MCF 10A (cell line): ENCODE measurements at regions not wholly inside any gene's neighbourhood (a gene's known extent, or its start where the extent isn't known, plus 50 kb on each side); places are given as distances from the start of the nearest gene placed in this dataset.
A peak's percentile ranks its signal among the peaks of the same experiment; 100 is the strongest.

ENCODE experiments used
- BruUV-seq: library from RNA; stranded (reverse); fragments of 400-500 nt; replicated peaks from 2 replicates; lab custom pipeline; 2021; lab: Mats Ljungman, UMichigan
- CTCF ChIA-PET: fragments of 300-600 bp; sonication (Branson Sonifier 250); formaldehyde crosslinking; extraction: SDS; loops from one replicate; lab custom pipeline; 2021; ENCODE audit warnings: antibody characterized with exemption, inconsistent platforms; lab: Yijun Ruan, JAX
- POLR2A ChIA-PET: fragments of 300-600, 350-650 bp; sonication (Branson Sonifier 250); formaldehyde crosslinking; extraction: SDS; loops from one replicate; lab custom pipeline; 2020; ENCODE audit warnings: antibody characterized with exemption, inconsistent platforms; lab: Yijun Ruan, JAX
- DNase-seq: peaks from one replicate; pipeline ENCODE4 v3.0.0-alpha.2; 2018; ENCODE audit not compliant: unreplicated experiment
- H3K27ac Mint-ChIP-seq: one replicate; pipeline ENCODE4 v1.8.0; 2022; ENCODE audit warnings: mild to moderate bottlenecking, low read depth, mixed read lengths; ENCODE audit not compliant: unreplicated experiment
- H3K27me3 Mint-ChIP-seq: one replicate; pipeline ENCODE4 v1.8.0; 2022; ENCODE audit warnings: mixed read lengths; ENCODE audit not compliant: insufficient read depth, unreplicated experiment
- H3K36me3 Mint-ChIP-seq: one replicate; pipeline ENCODE4 v1.8.0; 2022; ENCODE audit warnings: mild to moderate bottlenecking, moderate library complexity, mixed read lengths; ENCODE audit not compliant: insufficient read depth, unreplicated experiment
- H3K4me1 Mint-ChIP-seq: one replicate; pipeline ENCODE4 v1.8.0; 2022; ENCODE audit warnings: mixed read lengths; ENCODE audit not compliant: insufficient read depth, unreplicated experiment
- H3K4me3 Mint-ChIP-seq: one replicate; pipeline ENCODE4 v1.8.0; 2022; ENCODE audit warnings: mild to moderate bottlenecking, moderate library complexity, mixed read lengths; ENCODE audit not compliant: unreplicated experiment
- H3K9me3 Mint-ChIP-seq: one replicate; pipeline ENCODE4 v1.8.0; 2022; ENCODE audit warnings: mixed read lengths; ENCODE audit not compliant: unreplicated experiment
- CTCF ChIP-seq: fragments of 200-600 bp; IDR thresholded peaks from one replicate; pipeline ENCODE4 v1.8.0; 2022; ENCODE audit warnings: antibody characterized with exemption, mild to moderate bottlenecking; ENCODE audit not compliant: unreplicated experiment
- intact Hi-C: fragments of 100-400 bp; cut with micrococcal nuclease; formaldehyde crosslinking; loops from 2 replicates; pipeline ENCODE4 v1.14.1; 2022

GRCh38 chr3:81876826-81877225 is 115.4 kb upstream of the GBE1 start:
- no peak overlapping the region for H3K27ac Mint-ChIP-seq
- TF ChIP-seq CTCF: no peak
- H3K36me3 Mint-ChIP-seq: no peaks in the 10 kb centered on the region
- BruUV-seq: no TSS peak
- CTCF ChIA-PET: interaction anchor here (1.2 kb wide), 1 partner anchor 33 kb away, joined by 3 read pairs; no protein-coding TSS in a partner anchor
- POLR2A ChIA-PET: no interaction called here
- no peak for DNase-seq
- H3K27me3 Mint-ChIP-seq: no peaks in the 10 kb centered on the region
- H3K9me3 Mint-ChIP-seq: peaks cover 7% of the 10 kb centered on the region
- intact Hi-C loops: no loop called here
- H3K4me3 Mint-ChIP-seq: no peak overlapping the region
- H3K4me1 Mint-ChIP-seq: no peaks in the 10 kb centered on the region

GRCh38 chr3:81874738-81875137 is 113.3 kb upstream of the GBE1 start:
- no TSS peak for BruUV-seq
- no peak overlapping the region for H3K27ac Mint-ChIP-seq
- peak; percentile 38 for DNase-seq
- no peaks in the 10 kb centered on the region for H3K4me1 Mint-ChIP-seq
- ChIA-PET CTCF (no interaction called here), POLR2A (no interaction called here)
- peaks cover 7% of the 10 kb centered on the region for H3K9me3 Mint-ChIP-seq
- no peaks in the 10 kb centered on the region for H3K27me3 Mint-ChIP-seq
- no peak for TF ChIP-seq CTCF
- no peak overlapping the region for H3K4me3 Mint-ChIP-seq
- H3K36me3 Mint-ChIP-seq: no peaks in the 10 kb centered on the region
- intact Hi-C loops: no loop called here

GRCh38 chr3:81872566-81872965 is 111.1 kb upstream of the GBE1 start:
- ChIA-PET POLR2A (no interaction called here), CTCF (interaction anchor here (1.0 kb wide), 1 partner anchor 258 kb away, joined by 3 read pairs; no protein-coding TSS in a partner anchor)

DNA sequence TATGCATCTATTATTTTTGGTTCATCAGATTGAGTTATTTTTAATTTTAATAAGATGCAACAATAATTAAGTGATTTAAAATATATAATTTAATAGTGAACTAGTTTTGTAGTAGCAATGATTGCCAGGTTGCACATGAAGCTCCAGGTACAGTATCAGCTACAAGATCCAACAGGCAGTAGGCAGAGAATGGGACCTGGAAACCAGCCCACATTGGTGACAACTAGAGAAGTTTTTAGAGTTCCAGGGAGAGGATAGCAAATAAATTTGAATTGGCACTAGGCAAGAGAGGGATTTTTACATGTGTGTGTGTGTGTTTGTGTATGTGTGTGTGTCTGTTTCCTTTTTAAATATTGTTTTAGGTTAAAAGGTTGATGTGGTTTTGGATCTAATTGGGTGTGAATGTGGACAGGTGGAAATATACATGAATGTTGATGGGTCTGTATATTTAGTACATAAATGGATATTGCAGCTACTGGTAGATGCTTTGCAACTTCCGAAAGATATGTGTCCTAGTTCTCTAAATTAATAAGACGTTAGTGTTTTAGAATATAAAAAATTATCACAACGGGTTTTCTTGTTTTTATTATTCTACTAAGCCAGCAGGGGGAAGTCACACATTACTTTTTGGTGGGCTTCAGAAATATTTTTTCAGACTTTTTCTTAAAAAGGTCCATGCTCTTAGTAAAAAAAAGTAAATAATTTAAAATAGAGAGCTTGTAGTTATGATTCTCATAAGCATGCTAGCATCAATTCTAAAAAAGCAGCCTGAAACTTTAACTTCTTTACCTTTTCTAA is 110.1 kb upstream of the GBE1 start:
- Mint-ChIP-seq H3K4me3 (no peak overlapping the region), H3K36me3 (no peaks in the 10 kb centered on the region), H3K27me3 (no peaks in the 10 kb centered on the region), H3K4me1 (no peaks in the 10 kb centered on the region), H3K9me3 (no peaks in the 10 kb centered on the region), H3K27ac (no peak overlapping the region)
- CTCF ChIA-PET: interaction anchor here (0.6 to 1.0 kb wide), 2 partner anchors 246 to 259 kb away, joined by 3 read pairs; no protein-coding TSS in a partner anchor
- peak; percentile 16 for TF ChIP-seq CTCF
- POLR2A ChIA-PET: no interaction called here
- intact Hi-C loops: no loop called here
- BruUV-seq: no TSS peak
- DNase-seq: peak; percentile 11

More at GRCh38 chr3:81872566-81872965, 111.1 kb upstream of the GBE1 start:
- H3K4me1 Mint-ChIP-seq: no peaks in the 10 kb centered on the region
- H3K9me3 Mint-ChIP-seq: no peaks in the 10 kb centered on the region
- intact Hi-C loops: no loop called here
- no peaks in the 10 kb centered on the region for H3K27me3 Mint-ChIP-seq
- no peak for TF ChIP-seq CTCF
- DNase-seq: no peak
- no peak overlapping the region for H3K4me3 Mint-ChIP-seq
- BruUV-seq: no TSS peak
- no peak overlapping the region for H3K27ac Mint-ChIP-seq
- H3K36me3 Mint-ChIP-seq: no peaks in the 10 kb centered on the region
